HEK293T (cell line): ENCODE measurements at regions not wholly inside any gene's neighbourhood (a gene's known extent, or its start where the extent isn't known, plus 50 kb on each side); places are given as distances from the start of the nearest gene placed in this dataset.
"Not testable (repeated sequence)": the region's sequence is repeated elsewhere in the genome, so short reads cannot be mapped to it uniquely, and the experiment has no call there.

Source experiments
- CTCF ChIA-PET: fragments of 350-600 bp; formaldehyde crosslinking; extraction: SDS; loops from one replicate; lab custom pipeline; 2021; ENCODE audit warnings: antibody characterized with exemption, inconsistent platforms; lab: Yijun Ruan, JAX
- POLR2A ChIA-PET: fragments of 350-600 bp; formaldehyde crosslinking; extraction: SDS; loops from one replicate; lab custom pipeline; 2020; ENCODE audit warnings: antibody characterized with exemption, inconsistent platforms; lab: Yijun Ruan, JAX
- DNase-seq: peaks from one replicate; pipeline ENCODE4 v3.0.0; 2012; ENCODE audit warnings: mixed read lengths; ENCODE audit errors: extremely low spot score
- ARNT ChIP-seq: fragments of 450-650 bp; IDR thresholded peaks from 2 replicates; pipeline ENCODE4 v1.6.1; 2017; ENCODE audit warnings: mild to moderate bottlenecking
- BHLHE40 ChIP-seq: fragments of 450-650 bp; IDR thresholded peaks from 2 replicates; pipeline ENCODE4 v1.6.1; 2016; ENCODE audit warnings: mild to moderate bottlenecking, moderate library complexity, borderline replicate concordance
- CTBP1 ChIP-seq: fragments of 450-650 bp; IDR thresholded peaks from 2 replicates; pipeline ENCODE4 v1.6.1; 2016; ENCODE audit warnings: borderline replicate concordance
- ELF4 ChIP-seq: fragments of 450-650 bp; IDR thresholded peaks from 2 replicates; pipeline ENCODE4 v1.6.1; 2017; ENCODE audit warnings: antibody characterized with exemption
- FOXA1 ChIP-seq: fragments of 450-650 bp; IDR thresholded peaks from 2 replicates; pipeline ENCODE4 v1.6.1; 2016; ENCODE audit warnings: mild to moderate bottlenecking
- FOXK2 ChIP-seq: fragments of 450-650 bp; IDR thresholded peaks from 2 replicates; pipeline ENCODE4 v1.6.1; 2016; ENCODE audit warnings: mild to moderate bottlenecking
- FOXM1 ChIP-seq: fragments of 450-650 bp; IDR thresholded peaks from 2 replicates; pipeline ENCODE4 v1.6.1; 2017; ENCODE audit warnings: mild to moderate bottlenecking, borderline replicate concordance
- HDGF ChIP-seq: fragments of 450-650 bp; IDR thresholded peaks from 2 replicates; pipeline ENCODE4 v1.6.1; 2017; ENCODE audit warnings: antibody characterized with exemption, borderline replicate concordance
- L3MBTL2 ChIP-seq: fragments of 450-650 bp; conservative IDR thresholded peaks from 2 replicates; pipeline ENCODE4 v1.6.1; 2016; ENCODE audit warnings: mild to moderate bottlenecking
- LEF1 ChIP-seq: fragments of 450-650 bp; IDR thresholded peaks from 2 replicates; pipeline ENCODE4 v1.6.1; 2017; ENCODE audit warnings: mild to moderate bottlenecking, borderline replicate concordance
- NFRKB ChIP-seq: fragments of 450-650 bp; IDR thresholded peaks from 2 replicates; pipeline ENCODE4 v1.6.1; 2016; ENCODE audit warnings: mild to moderate bottlenecking, moderate library complexity
- PKNOX1 ChIP-seq: fragments of 450-650 bp; IDR thresholded peaks from 2 replicates; pipeline ENCODE4 v1.6.1; 2016
- SP1 ChIP-seq: fragments of 450-650 bp; IDR thresholded peaks from 2 replicates; pipeline ENCODE4 v1.6.1; 2017
- SUZ12 ChIP-seq: fragments of 450-650 bp; IDR thresholded peaks from 2 replicates; pipeline ENCODE4 v1.6.1; 2016; ENCODE audit warnings: mild to moderate bottlenecking
- TARDBP ChIP-seq: fragments of 450-650 bp; IDR thresholded peaks from 2 replicates; pipeline ENCODE4 v1.6.1; 2016
- ZNF384 ChIP-seq: fragments of 450-650 bp; IDR thresholded peaks from 2 replicates; pipeline ENCODE4 v1.6.1; 2016

- TF ChIP-seq FOXA1 (no peak), SUZ12 (no peak), FOXK2 (no peak), ARNT (no peak), L3MBTL2 (no peak), ELF4 (no peak), SP1 (no peak), BHLHE40 (no peak), TARDBP (no peak), HDGF (no peak), NFRKB (no peak), LEF1 (no peak), PKNOX1 (no peak), FOXM1 (no peak), CTBP1 (no peak), ZNF384 (no peak)
- ChIA-PET POLR2A (no interaction called here), CTCF (no interaction called here)
- DNase-seq = no peak
Observed at GRCh38 chr9:95780121-95780520, 95.4 kb upstream of the ERCC6L2 start.

DNA sequence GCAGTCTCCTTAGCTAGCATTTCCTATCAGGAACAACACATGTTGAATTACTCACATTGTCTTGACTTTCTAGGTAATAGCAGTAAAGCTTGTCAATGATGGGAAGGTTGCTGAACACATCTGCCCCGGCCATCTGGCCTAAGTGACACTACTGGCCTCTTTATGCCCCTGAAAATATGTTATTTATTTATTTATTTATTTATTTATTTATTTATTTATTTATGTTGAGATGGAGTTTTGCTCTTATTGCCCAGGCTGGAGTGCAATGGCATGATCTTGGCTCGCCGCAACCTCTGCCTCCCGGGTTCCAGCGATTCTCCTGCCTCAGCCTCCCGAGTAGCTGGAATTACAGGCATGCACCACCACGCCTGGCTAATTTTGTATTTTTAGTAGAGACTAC is 95.9 kb upstream of the ERCC6L2 start:
- CTCF ChIA-PET, DNase-seq, POLR2A ChIA-PET: not testable (repeated sequence)

GRCh38 chr9:95778957-95779356 is 96.5 kb upstream of the ERCC6L2 start:
- POLR2A ChIA-PET = no interaction called here
- DNase-seq = no peak
- CTCF ChIA-PET = no interaction called here
- TF ChIP-seq ELF4 = no peak
- no peak for TF ChIP-seq ZNF384
- no peak for TF ChIP-seq ARNT
- TF ChIP-seq FOXK2 = no peak

- DNase-seq = no peak
- TF ChIP-seq BHLHE40 (no peak), ZNF384 (no peak), LEF1 (no peak), SP1 (no peak), FOXK2 (no peak), L3MBTL2 (no peak), CTBP1 (no peak), HDGF (no peak)
- CTCF ChIA-PET = no interaction called here
- POLR2A ChIA-PET = no interaction called here
Observed at GRCh38 chr9:95777136-95777535, 98.4 kb upstream of the ERCC6L2 start.

DNA sequence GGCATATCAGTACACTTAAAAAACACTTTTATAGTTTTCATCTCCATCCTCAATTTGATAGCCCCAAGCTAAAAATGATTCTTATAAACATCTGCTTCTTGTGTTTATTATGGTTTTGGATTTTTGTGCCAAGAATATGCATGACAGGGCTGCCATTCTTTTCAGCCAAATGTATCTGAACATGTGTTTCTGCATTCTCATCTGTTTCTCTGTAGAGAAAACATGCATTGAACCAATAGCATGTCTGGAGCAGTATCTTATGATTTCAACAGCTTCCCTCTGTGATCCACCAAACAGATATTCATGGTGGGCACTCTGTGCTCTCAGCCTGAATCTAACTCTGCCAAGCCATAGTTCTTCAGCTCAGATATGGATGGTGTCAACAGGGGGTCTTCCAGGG is 99.3 kb upstream of the ERCC6L2 start:
- no peak for TF ChIP-seq SUZ12
- TF ChIP-seq TARDBP = no peak
- no peak for TF ChIP-seq LEF1
- TF ChIP-seq ARNT = no peak
- no peak for TF ChIP-seq L3MBTL2
- no peak for TF ChIP-seq BHLHE40
- no peak for TF ChIP-seq ZNF384
- TF ChIP-seq ELF4 = no peak
- no peak for TF ChIP-seq SP1
- no peak for TF ChIP-seq CTBP1
- TF ChIP-seq FOXK2 = no peak
- POLR2A ChIA-PET = no interaction called here
- CTCF ChIA-PET = no interaction called here
- DNase-seq = no peak

GRCh38 chr9:95775191-95775590 is 100.3 kb upstream of the ERCC6L2 start:
- CTCF ChIA-PET = no interaction called here
- TF ChIP-seq FOXK2 (no peak), FOXM1 (no peak), TARDBP (no peak), BHLHE40 (no peak)
- no peak for DNase-seq
- POLR2A ChIA-PET = no interaction called here

GRCh38 chr9:95773053-95773418 is 102.5 kb upstream of the ERCC6L2 start:
- DNase-seq = no peak
- CTCF ChIA-PET = interaction anchor here (0.6 to 0.7 kb wide), 4 partner anchors 13 to 444 kb away, joined by 3 read pairs; no protein-coding TSS in a partner anchor
- TF ChIP-seq ARNT = no peak
- no peak for TF ChIP-seq LEF1
- no peak for TF ChIP-seq L3MBTL2
- no peak for TF ChIP-seq PKNOX1
- no peak for TF ChIP-seq NFRKB
- TF ChIP-seq SP1 = no peak
- no peak for TF ChIP-seq FOXA1
- no peak for TF ChIP-seq FOXK2
- POLR2A ChIA-PET = interaction anchor here (1.4 kb wide), 1 partner anchor 103 kb away, joined by 3 read pairs; the partner anchor contains the start of gene ERCC6L2
